ENCODE measurements at regions not wholly inside any gene's neighbourhood (a gene's known extent, or its start where the extent isn't known, plus 50 kb on each side); places are given as distances from the start of the nearest gene placed in this dataset.
"Not testable (repeated sequence)": the region's sequence is repeated elsewhere in the genome, so short reads cannot be mapped to it uniquely, and the experiment has no call there.

DNA sequence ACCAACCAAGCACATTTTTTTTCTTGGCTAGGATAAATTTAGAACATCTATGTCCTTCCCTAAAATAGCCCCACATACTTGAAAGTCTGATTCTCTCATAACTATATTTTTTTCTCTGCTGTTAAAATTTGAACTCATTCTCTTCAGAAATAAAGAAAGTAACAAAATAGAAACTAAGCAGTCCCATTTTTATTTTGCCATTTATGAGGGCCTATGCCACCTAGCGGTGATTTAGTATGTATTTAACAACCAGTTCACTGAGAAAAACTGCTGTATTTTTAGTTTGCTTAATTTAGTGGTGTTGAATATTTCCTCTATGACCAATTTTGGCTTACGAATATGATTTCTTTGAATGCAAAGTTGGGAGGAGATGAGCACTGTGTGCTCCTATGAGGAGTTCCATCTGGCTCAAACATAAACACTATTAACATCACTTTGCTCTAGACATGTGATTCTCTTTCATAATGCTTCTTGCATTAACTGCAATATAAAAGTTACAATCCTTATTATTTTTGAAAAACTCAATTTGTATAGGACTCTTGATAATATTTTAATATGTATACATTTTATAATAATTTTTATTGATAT lies 116.6 kb downstream of the SYT15B start:
- DNase-seq (ENCODE audit: low spot score), result not testable (repeated sequence)
- TF ChIP-seq, protein P1, sequence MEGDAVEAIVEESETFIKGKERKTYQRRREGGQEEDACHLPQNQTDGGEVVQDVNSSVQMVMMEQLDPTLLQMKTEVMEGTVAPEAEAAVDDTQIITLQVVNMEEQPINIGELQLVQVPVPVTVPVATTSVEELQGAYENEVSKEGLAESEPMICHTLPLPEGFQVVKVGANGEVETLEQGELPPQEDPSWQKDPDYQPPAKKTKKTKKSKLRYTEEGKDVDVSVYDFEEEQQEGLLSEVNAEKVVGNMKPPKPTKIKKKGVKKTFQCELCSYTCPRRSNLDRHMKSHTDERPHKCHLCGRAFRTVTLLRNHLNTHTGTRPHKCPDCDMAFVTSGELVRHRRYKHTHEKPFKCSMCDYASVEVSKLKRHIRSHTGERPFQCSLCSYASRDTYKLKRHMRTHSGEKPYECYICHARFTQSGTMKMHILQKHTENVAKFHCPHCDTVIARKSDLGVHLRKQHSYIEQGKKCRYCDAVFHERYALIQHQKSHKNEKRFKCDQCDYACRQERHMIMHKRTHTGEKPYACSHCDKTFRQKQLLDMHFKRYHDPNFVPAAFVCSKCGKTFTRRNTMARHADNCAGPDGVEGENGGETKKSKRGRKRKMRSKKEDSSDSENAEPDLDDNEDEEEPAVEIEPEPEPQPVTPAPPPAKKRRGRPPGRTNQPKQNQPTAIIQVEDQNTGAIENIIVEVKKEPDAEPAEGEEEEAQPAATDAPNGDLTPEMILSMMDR (IDR thresholded peaks at IDR 0.05; ENCODE audit: extremely low read depth, missing control alignments), result peak; percentile 10

DNA sequence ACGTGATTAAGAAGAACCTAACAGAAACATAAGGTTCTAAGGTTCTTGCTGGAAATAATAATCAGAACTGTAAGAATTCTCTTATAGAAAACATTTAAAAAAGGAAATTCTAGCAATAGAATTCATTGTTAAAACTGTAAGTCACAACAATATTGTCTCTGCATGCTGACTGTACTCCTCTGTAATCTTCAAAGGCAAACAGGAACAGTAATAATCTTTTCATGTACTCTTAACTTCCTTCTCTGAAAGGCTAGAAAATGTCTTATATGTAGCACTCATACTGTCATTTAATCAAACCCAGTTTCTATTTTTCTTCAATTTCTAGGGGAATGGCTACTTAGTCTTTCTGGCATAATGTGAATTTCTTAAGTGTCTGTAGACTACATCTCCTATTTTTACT lies 103.5 kb upstream of the AGAP9 start:
- DNase-seq (ENCODE audit: low spot score), result not testable (repeated sequence)

DNA sequence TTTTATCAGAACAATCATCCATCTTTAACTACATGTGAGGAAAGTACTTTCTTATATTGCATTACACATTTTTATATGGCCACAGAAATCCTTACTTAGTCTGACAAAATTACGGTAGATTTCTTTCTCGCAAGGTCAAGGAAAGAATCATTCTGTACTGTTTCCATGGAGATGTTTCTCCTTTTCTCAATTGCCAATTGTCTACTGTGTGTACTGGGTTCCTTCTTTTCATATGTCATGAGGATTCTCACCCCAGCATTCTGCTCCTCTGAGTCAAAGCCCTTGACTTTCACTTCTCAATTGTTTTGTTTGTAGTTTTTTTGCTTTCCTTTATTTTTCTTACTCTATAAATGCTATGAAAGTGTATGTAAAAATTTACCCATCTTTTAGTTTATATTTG lies 99.3 kb upstream of the AGAP9 start:
- not testable (repeated sequence) for DNase-seq (ENCODE audit: low spot score)

DNA sequence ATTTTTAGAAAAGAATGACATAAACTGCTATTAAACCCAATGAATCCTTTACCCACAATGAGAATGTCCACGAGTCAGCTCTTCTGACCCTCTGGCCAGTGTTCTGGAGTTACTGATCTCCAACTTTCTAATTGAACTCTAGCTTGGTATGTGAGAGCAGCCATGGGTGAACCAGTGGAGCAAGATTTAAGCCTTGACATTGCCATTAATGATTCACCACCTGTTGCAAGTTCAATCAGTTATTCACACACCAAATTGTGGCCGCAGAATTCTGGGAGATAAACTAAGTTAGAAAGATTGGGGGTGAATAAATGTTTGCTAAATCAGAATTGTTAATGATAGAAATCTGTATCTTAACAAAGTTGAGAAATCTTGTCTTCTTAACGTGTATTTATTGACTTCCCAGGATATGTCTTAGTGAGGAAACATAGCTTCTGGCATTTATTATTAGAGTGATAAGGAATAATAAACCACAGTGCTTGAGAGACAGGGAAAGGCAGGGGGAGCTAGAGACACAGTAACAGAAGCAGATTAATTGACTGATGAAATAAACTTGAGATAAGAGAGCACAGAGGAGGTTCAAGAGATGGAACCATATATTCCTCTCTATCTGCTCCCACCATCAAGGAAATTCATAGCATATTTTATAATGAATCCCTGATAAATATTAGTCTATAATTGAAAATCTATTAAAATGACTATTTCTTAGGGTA lies 96.0 kb upstream of the AGAP9 start:
- not testable (repeated sequence) for DNase-seq (ENCODE audit: low spot score)

DNA sequence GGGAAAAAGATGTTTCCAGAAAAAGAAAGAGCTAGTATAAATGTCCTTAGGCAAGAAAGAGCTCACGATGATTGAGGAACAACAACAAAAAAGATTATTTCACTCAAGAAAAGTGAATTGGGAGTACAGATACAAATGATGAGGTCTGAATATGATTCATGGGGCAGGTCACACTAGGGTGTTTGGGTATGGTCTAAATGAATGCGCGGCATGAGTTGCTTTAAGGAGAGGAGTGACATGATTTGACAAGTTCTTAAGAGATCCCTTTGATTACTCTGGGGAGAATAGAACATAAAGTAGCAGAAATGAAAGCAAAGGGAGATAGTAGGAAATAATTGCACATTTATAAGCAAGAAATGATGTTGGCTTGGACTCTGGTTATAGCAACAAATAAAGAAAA lies 85.9 kb upstream of the AGAP9 start:
- not testable (repeated sequence) for DNase-seq (ENCODE audit: low spot score)

DNA sequence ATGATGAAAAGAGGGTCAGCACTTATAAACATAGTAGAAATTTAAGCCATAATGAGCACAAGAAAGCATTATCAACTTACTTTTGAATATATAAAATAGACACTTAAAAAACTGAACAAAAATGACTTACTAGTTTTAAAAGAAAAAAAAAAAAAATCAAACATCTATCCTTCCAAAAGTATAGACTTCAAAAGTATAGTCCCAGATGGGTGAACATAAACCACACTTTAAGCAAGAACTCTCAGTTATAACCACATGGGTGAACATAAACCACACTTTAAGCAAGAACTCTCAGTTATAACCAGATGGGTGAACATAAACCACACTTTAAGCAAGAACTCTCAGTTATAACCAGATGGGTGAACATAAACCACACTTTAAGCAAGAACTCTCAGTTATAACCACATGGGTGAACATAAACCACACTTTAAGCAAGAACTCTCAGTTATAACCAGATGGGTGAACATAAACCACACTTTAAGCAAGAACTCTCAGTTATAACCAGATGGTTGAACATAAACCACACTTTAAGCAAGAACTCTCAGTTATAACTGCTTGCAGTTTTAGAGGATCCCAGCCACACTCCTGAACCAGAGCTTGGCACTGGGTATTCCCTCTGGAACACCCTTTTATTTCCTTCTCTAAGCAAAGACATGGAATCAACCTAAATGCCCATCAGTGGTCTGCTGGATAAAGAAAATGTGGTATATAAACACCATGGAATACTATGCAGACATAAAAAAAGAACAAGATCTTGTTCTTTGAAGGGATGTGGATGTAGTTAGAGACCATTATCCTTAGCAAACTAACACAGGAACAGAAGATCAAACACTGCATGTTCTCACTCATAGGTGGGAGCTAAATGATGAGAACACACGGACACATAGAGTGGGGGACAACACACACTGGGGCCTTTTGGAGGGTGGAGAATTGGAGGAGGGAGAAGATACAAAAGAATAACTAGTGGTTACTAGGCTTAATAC lies 82.6 kb upstream of the AGAP9 start:
- not testable (repeated sequence) for DNase-seq (ENCODE audit: low spot score)

DNA sequence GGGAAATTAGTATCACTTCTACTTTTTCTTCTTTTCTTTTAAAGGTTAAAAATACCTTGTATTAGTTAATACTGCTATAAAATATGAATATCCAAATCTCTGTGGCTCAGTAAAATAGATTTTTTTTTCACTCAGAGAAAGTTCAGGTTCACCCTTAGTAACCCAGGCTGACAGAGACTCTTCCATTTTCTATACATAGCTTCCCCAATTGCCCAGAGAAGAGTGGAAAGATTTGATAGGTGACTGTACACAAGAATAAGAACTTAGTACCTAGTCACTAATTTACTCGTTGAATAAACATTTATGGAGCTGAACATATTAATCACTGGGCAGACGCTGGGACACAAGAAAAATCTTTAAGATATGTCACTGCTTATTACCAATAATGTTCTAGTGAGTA lies 77.2 kb upstream of the AGAP9 start:
- DNase-seq (ENCODE audit: low spot score), result not testable (repeated sequence)

DNA sequence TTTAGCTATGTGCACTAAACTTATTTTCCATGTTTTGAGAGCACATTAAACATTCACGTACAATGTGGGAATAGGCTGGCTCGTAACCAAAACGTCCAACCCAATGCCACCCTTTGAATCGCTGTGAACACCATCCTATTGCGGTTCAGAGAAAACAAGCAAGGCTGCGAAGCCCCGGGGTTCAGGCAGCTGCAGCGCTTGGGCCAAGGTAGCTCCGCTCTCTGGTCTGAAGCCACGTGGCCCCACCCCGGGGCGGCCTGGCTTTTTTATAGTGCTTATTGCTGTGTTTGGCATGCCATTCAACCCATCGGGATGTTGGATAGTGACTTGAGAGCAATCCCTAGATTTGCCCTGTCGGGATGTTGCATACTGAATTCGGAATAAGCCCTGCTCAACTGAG lies 76.7 kb upstream of the AGAP9 start:
- DNase-seq (ENCODE audit: low spot score), result not testable (repeated sequence)

DNA sequence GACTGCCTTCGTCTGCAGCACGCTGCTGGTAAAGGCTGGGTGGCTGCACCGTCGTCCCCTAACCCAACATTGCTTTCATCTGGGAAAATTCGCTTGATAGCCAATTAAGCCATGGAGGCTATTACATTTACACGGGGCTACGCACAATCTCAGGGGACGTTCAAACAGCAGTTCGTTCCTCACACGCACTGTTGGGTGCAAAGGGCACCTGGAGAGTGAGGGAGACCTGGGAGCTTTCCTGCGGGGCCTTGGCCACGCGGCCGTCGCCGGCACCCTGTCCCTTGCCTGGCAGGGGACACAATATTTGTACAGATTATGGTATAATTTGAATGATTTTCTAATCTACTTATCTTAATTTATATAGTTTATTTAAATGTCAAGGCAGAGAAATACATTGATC lies 76.2 kb upstream of the AGAP9 start:
- DNase-seq (ENCODE audit: low spot score), result not testable (repeated sequence)

DNA sequence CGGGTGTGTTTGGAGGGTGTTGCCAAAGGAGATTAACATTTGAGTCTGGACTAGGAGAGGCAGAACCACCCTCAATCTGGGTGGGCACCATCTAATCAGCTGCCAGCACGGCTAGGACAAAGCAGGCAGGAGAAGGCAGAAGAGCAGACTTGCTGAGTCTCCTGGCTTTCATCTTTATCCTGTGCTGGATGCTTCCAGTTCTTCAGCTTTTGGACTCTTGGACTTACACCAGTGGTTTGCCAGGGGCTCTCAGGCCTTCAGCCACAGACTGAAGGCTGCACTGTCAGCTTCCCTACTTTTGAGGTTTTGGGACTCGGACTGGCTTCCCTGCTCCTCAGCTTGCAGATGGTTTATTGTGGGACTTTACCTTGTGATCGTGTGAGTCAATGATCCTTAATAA lies 70.4 kb upstream of the AGAP9 start:
- not testable (repeated sequence) for DNase-seq (ENCODE audit: low spot score)

DNA sequence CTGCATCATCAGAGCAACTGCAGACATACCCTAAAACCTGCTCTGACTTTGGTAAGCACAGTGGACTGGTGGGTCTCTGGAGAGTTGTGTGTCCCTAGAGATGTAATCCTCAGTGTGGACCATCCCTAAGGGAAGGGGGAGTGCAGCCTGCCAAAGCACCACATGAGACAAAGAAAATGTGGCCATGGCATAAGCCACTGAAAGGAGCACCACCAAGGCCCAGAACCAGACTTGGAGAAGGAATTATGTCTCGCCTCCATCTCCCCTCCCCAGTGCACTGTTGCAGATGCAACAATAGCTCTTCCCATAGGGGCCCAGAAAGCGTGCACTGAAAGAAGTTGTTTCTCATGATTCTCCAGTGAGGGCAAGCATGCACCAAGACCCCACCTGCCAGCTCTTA lies 69.7 kb upstream of the AGAP9 start:
- DNase-seq (ENCODE audit: low spot score), result not testable (repeated sequence)

DNA sequence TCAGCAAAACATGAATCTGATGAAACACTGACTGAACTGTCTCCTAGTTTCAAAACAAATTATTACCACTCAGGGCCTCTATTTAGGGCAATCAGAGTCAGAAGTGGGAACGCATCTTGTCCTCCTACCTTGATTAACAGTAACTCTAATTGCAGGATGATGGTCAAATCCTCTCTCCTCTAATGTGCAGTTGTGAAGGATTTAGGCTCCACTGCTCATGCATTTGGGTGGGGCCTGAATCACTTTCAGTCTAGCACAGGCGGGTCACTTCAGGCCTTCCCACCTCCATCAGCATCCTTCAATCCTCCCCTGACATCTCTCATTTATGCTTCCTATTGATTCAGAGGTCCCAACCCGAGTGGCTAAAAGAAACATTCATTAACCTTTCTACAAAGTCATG lies 67.5 kb upstream of the AGAP9 start:
- not testable (repeated sequence) for DNase-seq (ENCODE audit: low spot score)

DNA sequence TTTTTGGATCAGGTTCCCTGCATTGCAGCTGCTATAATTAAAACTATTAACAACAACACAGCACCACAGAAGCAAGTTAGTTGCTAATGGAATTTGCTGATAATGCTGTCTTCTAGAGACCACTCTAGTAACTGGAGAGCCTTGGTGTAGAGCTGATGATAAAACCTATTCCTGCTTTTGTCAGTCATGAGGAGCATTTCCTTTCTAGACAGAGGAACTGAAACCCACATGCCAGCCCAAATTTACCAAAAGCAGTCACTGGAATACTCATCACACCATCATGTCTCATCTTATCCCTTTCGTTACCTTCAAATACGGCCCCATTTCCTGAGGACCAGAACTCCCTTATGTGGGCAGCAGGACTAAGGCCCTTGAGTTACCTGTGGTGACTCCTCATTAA lies 67.1 kb upstream of the AGAP9 start:
- DNase-seq (ENCODE audit: low spot score), result not testable (repeated sequence)

DNA sequence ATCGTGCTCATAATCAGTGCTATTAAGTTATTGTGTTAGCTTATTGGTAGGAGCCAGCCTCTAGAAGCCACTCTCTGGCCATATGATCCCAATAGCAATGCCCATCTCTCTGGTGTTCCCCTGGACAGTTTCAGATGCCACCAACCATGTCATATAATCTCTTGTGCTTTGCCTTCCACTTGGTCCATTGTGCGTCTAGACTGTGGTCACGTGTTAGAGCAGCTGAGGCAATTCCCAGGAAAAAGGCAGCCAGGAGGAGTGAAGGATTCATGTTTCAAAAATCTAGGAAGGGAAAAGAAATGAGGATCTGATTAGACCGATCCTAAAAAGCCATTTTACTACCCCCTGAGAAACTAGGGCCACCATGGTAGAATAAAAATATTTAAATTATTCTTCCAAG lies 58.6 kb upstream of the AGAP9 start:
- not testable (repeated sequence) for DNase-seq (ENCODE audit: low spot score)

DNA sequence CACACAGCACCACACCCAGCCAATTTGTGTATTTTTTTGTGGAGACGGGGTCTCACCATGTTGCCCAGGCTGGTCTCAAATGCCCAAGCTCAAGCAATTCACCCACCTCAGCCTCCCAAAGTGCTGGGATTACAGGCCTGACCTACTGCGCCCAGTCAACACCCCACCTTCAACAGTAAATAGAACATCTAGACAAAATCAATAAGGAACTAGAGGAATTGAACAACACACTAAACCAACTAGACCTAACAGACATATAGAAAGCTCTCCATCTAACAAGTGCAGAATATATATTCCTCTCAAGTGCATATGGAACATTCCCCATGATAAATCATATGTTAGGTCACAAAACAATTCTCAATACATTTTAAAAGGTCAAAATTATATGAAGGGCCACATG lies 56.6 kb upstream of the AGAP9 start:
- not testable (repeated sequence) for DNase-seq (ENCODE audit: low spot score)

DNA sequence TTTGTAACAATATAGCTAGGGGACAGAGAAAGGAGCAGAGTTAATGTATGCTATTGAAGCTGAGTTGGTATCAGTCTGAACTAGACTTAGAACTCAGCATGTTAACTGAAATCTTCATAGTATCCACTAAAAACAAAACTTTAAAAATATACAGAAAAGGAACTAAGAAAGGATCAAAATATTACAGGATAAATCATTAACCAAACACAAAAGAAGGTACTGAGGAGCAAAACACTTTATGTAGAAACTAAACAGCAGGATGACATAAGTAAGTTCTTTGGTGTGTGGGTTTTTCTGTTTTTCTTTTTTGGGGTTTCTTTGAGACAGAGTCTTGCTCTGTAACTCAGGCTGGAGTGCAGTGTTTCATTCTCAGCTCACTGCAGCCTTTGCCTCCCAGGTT lies 55.1 kb upstream of the AGAP9 start:
- DNase-seq (ENCODE audit: low spot score), result not testable (repeated sequence)
